GM12878 (cell line): ENCODE measurements at regions not wholly inside any gene's neighbourhood (a gene's known extent, or its start where the extent isn't known, plus 50 kb on each side); places are given as distances from the start of the nearest gene placed in this dataset.

ENCODE experiments used
- ATAC-seq: fragments of 200-7000 bp; cut with Tn5 transposase; 3 replicates; pipeline ENCODE4 v1.9.1; 2020; ENCODE audit warnings: mild to moderate bottlenecking, moderate library complexity
- BruUV-seq: library from RNA; stranded (reverse); fragments of 400-500 nt; replicated peaks from 2 replicates; lab custom pipeline; 2021; lab: Mats Ljungman, UMichigan
- CTCF ChIA-PET: fragments of 300-600 bp; sonication (Branson Sonifier 250); formaldehyde crosslinking; extraction: SDS; loops from one replicate; lab custom pipeline; 2021; ENCODE audit warnings: inconsistent platforms; lab: Yijun Ruan, JAX
- POLR2A ChIA-PET: fragments of 350-600 bp; formaldehyde crosslinking; extraction: SDS; loops from one replicate; lab custom pipeline; 2021; ENCODE audit warnings: inconsistent platforms; lab: Charles Lee
- RAD21 ChIA-PET: fragments of 300-600 bp; sonication (Branson Sonifier 250); formaldehyde crosslinking; loops from one replicate; lab custom pipeline; 2023; ENCODE audit warnings: antibody characterized with exemption; ENCODE audit not compliant: unreplicated experiment; lab: Charles Lee
- SMC1A ChIA-PET: fragments of 300-600 bp; sonication (Branson Sonifier 250); formaldehyde crosslinking; loops from one replicate; lab custom pipeline; 2023; ENCODE audit not compliant: unreplicated experiment, uncharacterized antibody; lab: Charles Lee
- DNase-seq: peaks from one replicate; pipeline ENCODE4 v3.0.0-alpha.2; 2011; ENCODE audit warnings: low read depth, low spot score
- FAIRE-seq: peaks from 3 replicates; lab custom pipeline; 2011; peaks lifted over from hg19 to GRCh38; lab: Jason Lieb, UNC
- H2AFZ ChIP-seq: 2 replicates; pipeline ENCODE4 v1.6.0; 2011; ENCODE audit warnings: low read depth, low read length, control low read depth; ENCODE audit not compliant: control insufficient read depth
- H3K27ac ChIP-seq: 2 replicates; pipeline ENCODE4 v1.5.1; 2011; ENCODE audit warnings: control low read depth; ENCODE audit not compliant: control insufficient read depth, insufficient read depth
- H3K27me3 ChIP-seq, 2 experiments: replicated peaks in 1 of 2; 2 replicates each; pipeline versions ENCODE4 v1.6.0 to v1.6.1; 2011; ENCODE audit warnings: low read length in 1 of 2; ENCODE audit not compliant: control insufficient read depth in 2 of 2, insufficient read depth in 2 of 2
- H3K36me3 ChIP-seq, 2 experiments: 2 replicates each; pipeline ENCODE4 v1.5.1; 2011; ENCODE audit warnings: low read length in 1 of 2; ENCODE audit not compliant: control insufficient read depth in 2 of 2, insufficient read depth in 2 of 2
- H3K4me1 ChIP-seq: 2 replicates; pipeline ENCODE4 v1.6.1; 2011; ENCODE audit warnings: mild to moderate bottlenecking, low read length, moderate library complexity, mixed read lengths; ENCODE audit not compliant: control insufficient read depth, insufficient read depth
- H3K4me2 ChIP-seq: 2 replicates; pipeline ENCODE4 v1.6.0; 2011; ENCODE audit warnings: control low read depth; ENCODE audit not compliant: control insufficient read depth, insufficient read depth
- H3K4me3 ChIP-seq: fragments of 200-600 bp; sonication (generic); 2 replicates; pipeline ENCODE4 v1.5.1; 2016
- H3K79me2 ChIP-seq: 2 replicates; pipeline ENCODE4 v1.6.0; 2011; ENCODE audit warnings: low read length; ENCODE audit not compliant: control insufficient read depth, insufficient read depth
- H3K9ac ChIP-seq: 2 replicates; pipeline ENCODE4 v1.8.0; 2011; ENCODE audit warnings: low read length, control low read depth, mixed read lengths; ENCODE audit not compliant: control insufficient read depth, insufficient read depth
- H3K9me3 ChIP-seq: replicated peaks from 3 replicates; pipeline ENCODE4 v1.5.1; 2011; ENCODE audit warnings: mild to moderate bottlenecking, low read length; ENCODE audit not compliant: control insufficient read depth, insufficient read depth
- H4K20me1 ChIP-seq: 2 replicates; pipeline ENCODE4 v1.6.0; 2011; ENCODE audit not compliant: control insufficient read depth, insufficient read depth
- CBX5 ChIP-seq: sonication (generic); IDR thresholded peaks from 2 replicates; pipeline ENCODE4 v1.6.1; 2016; ENCODE audit warnings: low read depth, moderate library complexity, mild to moderate bottlenecking, inconsistent platforms
- CHD2 ChIP-seq: IDR thresholded peaks from 2 replicates; pipeline ENCODE4 v1.6.1; 2011; ENCODE audit warnings: low read depth, low read length, improper control_type of control experiment, borderline replicate concordance
- CHD4 ChIP-seq: fragments of 200-600 bp; sonication (generic); IDR thresholded peaks from 2 replicates; pipeline ENCODE4 v1.6.1; 2016; ENCODE audit warnings: mild to moderate bottlenecking
- EGR1 ChIP-seq, 2 experiments: IDR thresholded peaks; 1 replicate in 1 of 2; 2 replicates in 1 of 2; pipeline ENCODE4 v1.6.1; 2011 to 2012; ENCODE audit warnings: low read depth in 2 of 2, low read length in 2 of 2, borderline replicate concordance in 1 of 2, mild to moderate bottlenecking in 1 of 2, moderate library complexity in 1 of 2
- KAT2A ChIP-seq: conservative IDR thresholded peaks from 2 replicates; pipeline ENCODE4 v1.6.1; 2011; ENCODE audit warnings: low read depth, low read length; ENCODE audit not compliant: control insufficient read depth
- ZBED1 ChIP-seq: IDR thresholded peaks from 2 replicates; pipeline ENCODE4 v1.6.1; 2016; ENCODE audit warnings: borderline replicate concordance
- ZSCAN29 ChIP-seq: fragments of 450-650 bp; IDR thresholded peaks from 2 replicates; pipeline ENCODE4 v1.6.1; 2017; ENCODE audit warnings: mild to moderate bottlenecking, moderate library complexity
- WGBS: methylation state at CpG from one replicate; pipeline ENCODE4 v1.1.6; 2016; ENCODE audit warnings: low lambda C conversion rate; ENCODE audit not compliant: insufficient replicate concordance, insufficient coverage; ENCODE audit errors: missing lambda C conversion rate; 5-methylcytosine and 5-hydroxymethylcytosine counted together
- in situ Hi-C: fragments of 300-500 bp; cut with MboI; formaldehyde crosslinking; loops from 9 replicates; pipeline ENCODE4 v1.14.3; 2018; ENCODE audit warnings: mixed read lengths
- intact Hi-C: fragments of 100-400 bp; cut with micrococcal nuclease; formaldehyde crosslinking; loops from one replicate; pipeline ENCODE4 v1.14.2; 2022; ENCODE audit not compliant: unreplicated experiment
- TF ChIP-seq, protein P1 (sequence below): fragments of 450-650 bp; formaldehyde crosslinking; IDR thresholded peaks from 2 replicates; pipeline ENCODE4 v1.4.0; 2020; ENCODE audit warnings: mild to moderate bottlenecking, moderate library complexity
- TF ChIP-seq, protein P2 (sequence below): fragments of 450-650 bp; IDR thresholded peaks from 2 replicates; pipeline ENCODE4 v1.6.1; 2017; ENCODE audit warnings: mild to moderate bottlenecking, low read depth, inconsistent platforms; ENCODE audit not compliant: poor library complexity, severe bottlenecking

GRCh38 chr4:146087856-146088255 is 87.7 kb upstream of the LSM6 start:
- H3K79me2 ChIP-seq, result no peaks in the 10 kb centered on the region
- intact Hi-C loops, result no loop called here
- no peak overlapping the region for H3K9ac ChIP-seq
- FAIRE-seq, result no peak
- H2AFZ ChIP-seq, result no peak overlapping the region
- H3K27ac ChIP-seq, result no peak overlapping the region
- BruUV-seq, result no TSS peak
- RAD21 ChIA-PET, result no interaction called here
- ATAC-seq, result no peak
- 74% methylated on average over 5 of the region's 5 CpGs for WGBS
- TF ChIP-seq, protein P1, sequence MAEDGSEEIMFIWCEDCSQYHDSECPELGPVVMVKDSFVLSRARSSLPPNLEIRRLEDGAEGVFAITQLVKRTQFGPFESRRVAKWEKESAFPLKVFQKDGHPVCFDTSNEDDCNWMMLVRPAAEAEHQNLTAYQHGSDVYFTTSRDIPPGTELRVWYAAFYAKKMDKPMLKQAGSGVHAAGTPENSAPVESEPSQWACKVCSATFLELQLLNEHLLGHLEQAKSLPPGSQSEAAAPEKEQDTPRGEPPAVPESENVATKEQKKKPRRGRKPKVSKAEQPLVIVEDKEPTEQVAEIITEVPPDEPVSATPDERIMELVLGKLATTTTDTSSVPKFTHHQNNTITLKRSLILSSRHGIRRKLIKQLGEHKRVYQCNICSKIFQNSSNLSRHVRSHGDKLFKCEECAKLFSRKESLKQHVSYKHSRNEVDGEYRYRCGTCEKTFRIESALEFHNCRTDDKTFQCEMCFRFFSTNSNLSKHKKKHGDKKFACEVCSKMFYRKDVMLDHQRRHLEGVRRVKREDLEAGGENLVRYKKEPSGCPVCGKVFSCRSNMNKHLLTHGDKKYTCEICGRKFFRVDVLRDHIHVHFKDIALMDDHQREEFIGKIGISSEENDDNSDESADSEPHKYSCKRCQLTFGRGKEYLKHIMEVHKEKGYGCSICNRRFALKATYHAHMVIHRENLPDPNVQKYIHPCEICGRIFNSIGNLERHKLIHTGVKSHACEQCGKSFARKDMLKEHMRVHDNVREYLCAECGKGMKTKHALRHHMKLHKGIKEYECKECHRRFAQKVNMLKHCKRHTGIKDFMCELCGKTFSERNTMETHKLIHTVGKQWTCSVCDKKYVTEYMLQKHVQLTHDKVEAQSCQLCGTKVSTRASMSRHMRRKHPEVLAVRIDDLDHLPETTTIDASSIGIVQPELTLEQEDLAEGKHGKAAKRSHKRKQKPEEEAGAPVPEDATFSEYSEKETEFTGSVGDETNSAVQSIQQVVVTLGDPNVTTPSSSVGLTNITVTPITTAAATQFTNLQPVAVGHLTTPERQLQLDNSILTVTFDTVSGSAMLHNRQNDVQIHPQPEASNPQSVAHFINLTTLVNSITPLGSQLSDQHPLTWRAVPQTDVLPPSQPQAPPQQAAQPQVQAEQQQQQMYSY (CRISPR knock-in tag), result no peak
- no peak for TF ChIP-seq CHD2
- in situ Hi-C loops, result no loop called here
- no peaks in the 10 kb centered on the region for H3K36me3 ChIP-seq
- CTCF ChIA-PET, result interaction anchor here (1.6 to 4.5 kb wide), 3 partner anchors 7 to 12 kb away, joined by 3 to 26 read pairs (median 3); no protein-coding TSS in a partner anchor
- H3K4me1 ChIP-seq, result no peaks in the 10 kb centered on the region
- SMC1A ChIA-PET, result interaction anchor here (0.6 to 2.0 kb wide), 3 partner anchors 11 to 1012 kb away, joined by 3 to 6 read pairs (median 3); no protein-coding TSS in a partner anchor
- no peaks in the 10 kb centered on the region for H3K27me3 ChIP-seq
- no peak overlapping the region for H3K4me2 ChIP-seq
- POLR2A ChIA-PET, result no interaction called here
- no peak overlapping the region for H3K4me3 ChIP-seq
- no peaks in the 10 kb centered on the region; the same call in 2 of the 3 replicates for H3K9me3 ChIP-seq
- no peak for DNase-seq
- no peaks in the 10 kb centered on the region for H4K20me1 ChIP-seq

DNA sequence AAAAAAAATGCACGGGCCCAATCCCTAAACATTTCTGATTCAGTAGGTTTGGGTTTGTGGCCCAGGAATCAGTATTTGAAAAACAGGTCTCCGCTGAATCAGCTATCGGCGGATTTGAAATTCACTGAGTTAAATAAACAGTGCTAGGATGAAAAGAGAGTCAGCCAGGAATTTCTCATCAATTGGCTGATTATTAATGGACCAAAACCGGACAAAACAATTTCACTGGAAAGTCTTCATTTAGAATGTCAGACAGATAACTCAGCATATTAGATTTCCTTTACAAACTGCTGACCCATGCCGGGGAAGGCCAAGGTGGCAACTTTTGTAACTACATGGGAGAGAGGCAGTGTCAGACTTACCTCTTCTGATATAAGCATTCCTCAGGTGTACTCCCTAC is 99.4 kb upstream of the LSM6 start:
- no peak for FAIRE-seq
- no peaks in the 10 kb centered on the region for H3K27me3 ChIP-seq
- ChIA-PET CTCF (interaction anchor here (0.7 to 3.1 kb wide), 2 partner anchors 19 to 368 kb away, joined by 3 to 20 read pairs; no protein-coding TSS in a partner anchor), RAD21 (interaction anchor here (1.5 kb wide), 1 partner anchor 25 kb away, joined by 4 read pairs; no protein-coding TSS in a partner anchor), SMC1A (interaction anchor here (0.6 to 2.5 kb wide), 5 partner anchors 9 to 723 kb away, joined by 3 to 10 read pairs (median 6); no protein-coding TSS in a partner anchor), POLR2A (no interaction called here)
- no peaks in the 10 kb centered on the region for H3K79me2 ChIP-seq
- BruUV-seq, result no TSS peak
- no peak overlapping the region for H3K9ac ChIP-seq
- in situ Hi-C loops, result no loop called here
- no peak overlapping the region for H2AFZ ChIP-seq
- H3K27ac ChIP-seq, result no peak overlapping the region
- H3K36me3 ChIP-seq, result no peaks in the 10 kb centered on the region
- H3K4me3 ChIP-seq, result no peak overlapping the region
- 89% methylated on average over 6 of the region's 6 CpGs for WGBS
- intact Hi-C loops, result no loop called here
- H3K4me2 ChIP-seq, result no peak overlapping the region
- H4K20me1 ChIP-seq, result no peaks in the 10 kb centered on the region
- DNase-seq, result no peak
- H3K4me1 ChIP-seq, result peaks cover 5% of the 10 kb centered on the region
- no peaks in the 10 kb centered on the region for H3K9me3 ChIP-seq
- ATAC-seq, result no peak
- TF ChIP-seq, protein P2, sequence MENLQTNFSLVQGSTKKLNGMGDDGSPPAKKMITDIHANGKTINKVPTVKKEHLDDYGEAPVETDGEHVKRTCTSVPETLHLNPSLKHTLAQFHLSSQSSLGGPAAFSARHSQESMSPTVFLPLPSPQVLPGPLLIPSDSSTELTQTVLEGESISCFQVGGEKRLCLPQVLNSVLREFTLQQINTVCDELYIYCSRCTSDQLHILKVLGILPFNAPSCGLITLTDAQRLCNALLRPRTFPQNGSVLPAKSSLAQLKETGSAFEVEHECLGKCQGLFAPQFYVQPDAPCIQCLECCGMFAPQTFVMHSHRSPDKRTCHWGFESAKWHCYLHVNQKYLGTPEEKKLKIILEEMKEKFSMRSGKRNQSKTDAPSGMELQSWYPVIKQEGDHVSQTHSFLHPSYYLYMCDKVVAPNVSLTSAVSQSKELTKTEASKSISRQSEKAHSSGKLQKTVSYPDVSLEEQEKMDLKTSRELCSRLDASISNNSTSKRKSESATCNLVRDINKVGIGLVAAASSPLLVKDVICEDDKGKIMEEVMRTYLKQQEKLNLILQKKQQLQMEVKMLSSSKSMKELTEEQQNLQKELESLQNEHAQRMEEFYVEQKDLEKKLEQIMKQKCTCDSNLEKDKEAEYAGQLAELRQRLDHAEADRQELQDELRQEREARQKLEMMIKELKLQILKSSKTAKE, result no peak
- TF ChIP-seq EGR1 (IDR thresholded peaks at IDR 0.05; ENCODE audit: borderline replicate concordance in 1 of 2, low read depth in 2 of 2, low read length in 2 of 2) (no peak), KAT2A (no peak), ZSCAN29 (no peak), CBX5 (no peak), CHD4 (no peak), ZBED1 (no peak)
